Spinal cord (tissue), 9 donors: ENCODE measurements at regions not wholly inside any gene's neighbourhood (a gene's known extent, or its start where the extent isn't known, plus 50 kb on each side); places are given as distances from the start of the nearest gene placed in this dataset.
A peak's percentile ranks its signal among the peaks of the same experiment; 100 is the strongest.
"Not testable (repeated sequence)": the region's sequence is repeated elsewhere in the genome, so short reads cannot be mapped to it uniquely, and the experiment has no call there.

ENCODE experiments used
- DNase-seq, 6 donors: peaks; one replicate each; pipeline versions ENCODE4 v3.0.0 to v3.0.0-alpha.2; 2013 to 2015; ENCODE audit warnings: low spot score in 6 of 6, low read depth in 4 of 6
- H3K27ac ChIP-seq: one replicate; pipeline ENCODE4 v1.5.1; 2013; ENCODE audit warnings: low read depth, low read length, control low read depth
- H3K27me3 ChIP-seq: one replicate; pipeline ENCODE4 v1.6.1; 2013; ENCODE audit warnings: low read length; ENCODE audit not compliant: control insufficient read depth, insufficient read depth
- H3K36me3 ChIP-seq: one replicate; pipeline ENCODE4 v1.6.1; 2013; ENCODE audit warnings: low read length; ENCODE audit not compliant: control insufficient read depth, insufficient read depth
- H3K4me1 ChIP-seq: one replicate; pipeline ENCODE4 v1.6.1; 2013; ENCODE audit warnings: low read length; ENCODE audit not compliant: control insufficient read depth, insufficient read depth
- H3K4me3 ChIP-seq: one replicate; pipeline ENCODE4 v1.5.1; 2013; ENCODE audit warnings: low read depth, low read length, control low read depth
- H3K9me3 ChIP-seq: one replicate; pipeline ENCODE4 v1.6.1; 2013; ENCODE audit warnings: low read length; ENCODE audit not compliant: control insufficient read depth, insufficient read depth
- WGBS: methylation state at CpG from one replicate; pipeline ENCODE4 v1.1.5; 2013; ENCODE audit warnings: missing lambda C conversion rate; ENCODE audit not compliant: insufficient coverage; 5-methylcytosine and 5-hydroxymethylcytosine counted together
- donor health status: healthy.

DNA sequence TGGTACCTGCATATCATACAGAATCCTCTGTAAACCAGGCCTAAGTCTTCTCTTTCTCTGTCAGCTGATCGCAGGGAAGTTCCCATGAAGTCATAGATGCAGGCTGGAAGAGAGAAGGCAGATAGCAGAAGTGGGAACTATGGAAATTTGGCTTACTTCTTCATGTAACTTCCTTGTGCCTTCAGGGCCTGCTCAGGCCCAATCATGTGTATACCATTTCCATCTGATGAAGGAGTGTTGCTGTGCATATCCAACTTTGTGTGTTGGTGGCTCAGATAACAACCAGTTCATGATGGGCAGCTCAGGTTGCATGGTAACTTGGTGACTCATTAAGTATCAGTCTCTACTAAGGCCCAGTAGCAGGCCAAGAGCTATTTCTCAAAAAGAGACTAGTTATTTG, 53.1 kb upstream of the CEP295 start:
- Histone ChIP-seq H3K27ac (no peak overlapping the region), H3K4me1 (peaks cover 3% of the 10 kb centered on the region), H3K4me3 (no peak overlapping the region), H3K27me3 (no peaks in the 10 kb centered on the region), H3K9me3 (no peaks in the 10 kb centered on the region), H3K36me3 (no peaks in the 10 kb centered on the region)
- DNase-seq, result no peak
- 100% methylated on average over 1 of the region's 1 CpG for WGBS

DNA sequence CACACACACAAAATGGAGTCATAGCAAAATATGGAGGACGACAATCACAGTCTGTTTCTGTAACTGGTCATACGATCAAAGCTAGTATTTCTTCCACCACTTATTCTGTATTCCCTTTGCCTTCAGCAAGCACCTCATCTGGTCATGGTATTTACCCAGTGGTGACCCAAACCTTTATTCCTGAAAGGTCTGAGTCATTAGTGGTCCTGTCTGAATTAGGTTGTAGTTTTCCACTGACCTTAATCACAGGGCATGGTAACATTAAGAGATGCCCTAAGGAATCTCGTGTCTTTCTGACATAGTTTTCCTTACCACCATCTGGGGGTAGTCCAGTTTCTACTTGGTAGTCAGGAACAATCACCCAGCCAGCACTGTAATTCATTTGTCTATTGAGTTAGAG, 54.8 kb upstream of the CEP295 start:
- WGBS, result 100% methylated on average over 2 of the region's 3 CpGs

DNA sequence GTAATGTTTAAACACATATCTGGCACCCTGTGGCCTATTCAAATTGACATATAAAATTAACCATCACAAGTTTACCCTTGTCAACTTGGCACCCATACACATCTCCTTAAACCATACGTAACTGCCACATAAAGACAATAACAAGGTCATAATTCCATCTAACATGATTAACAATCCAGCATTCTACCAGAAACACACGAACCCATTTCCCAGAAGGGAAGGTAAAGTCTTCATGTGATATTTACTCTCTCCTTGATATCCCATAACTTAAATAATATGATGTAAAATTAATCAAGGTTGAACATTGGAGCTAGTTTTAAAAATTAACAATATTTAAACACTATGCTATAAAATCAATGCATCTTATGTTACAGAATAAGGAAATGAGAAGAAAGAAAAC, 55.2 kb upstream of the CEP295 start:
- Histone ChIP-seq H3K9me3 (no peaks in the 10 kb centered on the region), H3K4me3 (no peak overlapping the region), H3K36me3 (no peaks in the 10 kb centered on the region), H3K27me3 (no peaks in the 10 kb centered on the region), H3K4me1 (peaks cover 3% of the 10 kb centered on the region), H3K27ac (no peak overlapping the region)
- 43% methylated on average over 1 of the region's 2 CpGs for WGBS
- no peak for DNase-seq

More for the DNA sequence above, 54.8 kb upstream of the CEP295 start:
- Histone ChIP-seq H3K36me3 (no peaks in the 10 kb centered on the region), H3K27me3 (no peaks in the 10 kb centered on the region), H3K27ac (no peak overlapping the region), H3K4me3 (no peak overlapping the region), H3K4me1 (peaks cover 3% of the 10 kb centered on the region), H3K9me3 (no peaks in the 10 kb centered on the region)
- DNase-seq, result no peak

DNA sequence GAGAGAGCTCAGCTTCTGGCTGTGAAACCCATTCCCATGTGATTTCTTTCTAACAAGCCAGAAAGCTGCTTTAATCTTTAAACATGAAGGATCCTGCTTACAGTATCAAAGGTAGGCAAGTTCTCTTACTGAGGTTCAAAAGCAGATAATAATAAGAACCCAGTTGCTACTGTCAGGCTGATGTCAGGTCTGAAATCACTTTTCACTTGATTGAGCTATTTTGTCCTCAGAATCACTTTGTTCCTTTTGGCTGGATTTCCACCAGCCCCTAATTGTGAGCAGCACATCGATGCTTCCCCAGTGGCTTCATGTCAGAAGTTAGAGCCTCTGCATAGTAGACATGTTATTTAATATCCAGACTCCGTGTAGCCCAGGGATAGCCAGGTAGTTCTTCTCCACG, 55.8 kb upstream of the CEP295 start:
- peak in 2 of 6 donors; percentile 29 to 32 for DNase-seq
- Histone ChIP-seq H3K36me3 (no peaks in the 10 kb centered on the region), H3K4me3 (no peak overlapping the region), H3K4me1 (peaks cover 3% of the 10 kb centered on the region), H3K9me3 (no peaks in the 10 kb centered on the region), H3K27ac (no peak overlapping the region), H3K27me3 (no peaks in the 10 kb centered on the region)
- 22% methylated on average over 3 of the region's 3 CpGs for WGBS

DNA sequence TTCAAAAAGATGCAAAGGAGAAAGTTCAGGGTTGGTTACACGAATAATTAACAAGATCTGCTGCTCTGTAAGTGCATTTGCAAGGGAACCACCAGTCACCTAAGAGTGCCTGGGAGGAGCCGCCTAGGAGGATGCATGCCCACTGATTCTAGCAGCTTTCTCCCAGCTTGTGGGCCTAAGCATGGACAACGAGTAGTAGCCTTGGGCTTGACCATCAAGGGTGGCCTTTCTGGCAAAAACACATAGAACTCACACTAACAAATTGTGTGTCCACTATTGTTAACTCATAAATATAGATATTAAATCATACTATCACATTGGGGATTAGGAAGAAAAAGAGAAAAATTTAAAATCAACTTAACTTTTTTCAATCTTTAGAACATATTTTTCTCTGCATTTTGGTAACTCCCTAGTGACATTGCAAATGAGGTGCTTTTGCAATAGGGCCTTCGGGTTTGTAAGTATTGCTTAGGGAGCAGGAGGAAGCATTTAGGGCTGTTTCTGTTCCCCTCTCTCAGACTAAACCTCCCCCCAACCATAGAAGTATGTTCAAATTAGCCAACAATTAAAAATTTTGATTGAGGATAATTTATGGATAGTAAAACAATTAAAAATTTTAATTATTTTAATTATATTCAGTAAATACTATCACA, 57.3 kb upstream of the CEP295 start:
- Histone ChIP-seq H3K27ac (no peak overlapping the region), H3K9me3 (no peaks in the 10 kb centered on the region), H3K4me1 (peaks cover 3% of the 10 kb centered on the region), H3K27me3 (no peaks in the 10 kb centered on the region), H3K4me3 (no peak overlapping the region), H3K36me3 (no peaks in the 10 kb centered on the region)
- DNase-seq, result no peak
- 64% methylated on average over 2 of the region's 4 CpGs for WGBS

DNA sequence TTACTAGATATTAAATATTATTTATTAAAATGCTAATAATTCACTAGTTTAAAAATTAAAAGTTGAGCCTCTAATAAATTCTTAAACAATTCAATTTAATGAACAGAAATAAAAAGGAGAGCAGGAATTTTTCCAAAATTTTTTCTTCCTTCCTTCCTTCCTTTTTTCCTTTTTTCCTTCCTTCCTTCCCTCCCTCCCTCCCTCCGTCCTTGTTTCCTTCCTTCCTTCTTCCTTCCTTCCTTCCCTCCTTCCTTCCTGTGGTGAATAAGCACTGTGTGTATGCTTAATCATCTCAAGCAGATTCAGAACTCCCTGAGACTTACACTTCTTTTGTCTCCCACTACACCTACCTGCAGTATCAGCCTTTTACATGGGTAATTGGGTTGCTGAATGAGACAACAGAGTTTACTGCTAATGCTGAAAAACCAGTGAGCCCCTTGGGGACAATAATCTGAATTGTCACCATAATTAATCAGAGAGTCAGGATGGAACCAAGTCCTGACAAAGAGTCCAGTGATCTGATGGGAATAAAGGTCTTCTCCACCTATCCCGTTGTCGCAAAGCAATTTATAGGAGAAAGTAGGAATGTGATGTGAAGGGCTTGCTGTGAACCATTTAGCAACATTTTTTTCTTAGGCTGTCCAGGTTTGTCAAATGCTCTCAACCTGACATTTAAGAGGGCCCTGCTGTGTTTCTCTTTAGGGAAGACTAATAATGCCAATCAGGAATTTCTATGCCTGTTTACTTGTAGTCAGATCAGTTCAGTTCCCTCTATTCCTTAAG, 58.1 kb upstream of the CEP295 start:
- Histone ChIP-seq H3K4me1 (peaks cover 3% of the 10 kb centered on the region), H3K9me3 (no peaks in the 10 kb centered on the region), H3K27ac (no peak overlapping the region), H3K36me3 (no peaks in the 10 kb centered on the region), H3K27me3 (no peaks in the 10 kb centered on the region), H3K4me3 (no peak overlapping the region)
- DNase-seq, result peak in 2 of 6 donors; percentile 19 to 88
- WGBS, result no CpG with 5 or more reads among the region's 3 CpGs

DNA sequence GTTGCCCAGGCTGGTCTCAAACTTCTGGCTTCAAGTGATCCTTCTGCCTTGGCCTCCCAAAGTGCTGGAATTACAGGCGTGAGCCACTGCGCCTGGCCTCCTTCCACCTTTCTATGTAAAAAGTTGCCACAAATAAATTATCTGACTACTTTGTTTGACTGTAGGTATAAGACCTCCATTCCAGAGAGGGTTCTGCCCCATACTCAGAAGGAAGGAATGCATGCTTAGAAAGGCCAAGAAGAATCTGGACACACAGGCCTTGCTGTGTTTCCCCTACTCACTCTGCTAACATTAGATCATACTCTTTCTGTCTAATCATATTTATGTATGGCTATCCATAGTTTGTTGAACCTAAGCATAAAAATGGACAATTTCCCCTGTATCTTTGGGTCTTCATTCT, 53.0 kb upstream of the SMCO4 start:
- H3K36me3 ChIP-seq, DNase-seq, H3K9me3 ChIP-seq, H3K4me1 ChIP-seq, H3K27me3 ChIP-seq, H3K4me3 ChIP-seq, H3K27ac ChIP-seq: not testable (repeated sequence)
- no CpG with 5 or more reads among the region's 2 CpGs for WGBS
